ENCODE measurements at regions not wholly inside any gene's neighbourhood (a gene's known extent, or its start where the extent isn't known, plus 50 kb on each side); places are given as distances from the start of the nearest gene placed in this dataset.

- no peak overlapping the region for H3K4me3 ChIP-seq (ENCODE audit: low read length)
- DNase-seq (ENCODE audit: low read depth), result peak; percentile 67
Measured at GRCh38 chr5:175796536-175797499, 74.6 kb upstream of the CPLX2 start.

GRCh38 chr5:175797521-175798038, 73.8 kb upstream of the CPLX2 start:
- TF ChIP-seq CTCF (conservative IDR thresholded peaks at IDR 0.05; ENCODE audit: low read length), result no peak
- no peak for DNase-seq (ENCODE audit: low read depth)
- no peak overlapping the region for H3K4me3 ChIP-seq (ENCODE audit: low read length)

More at GRCh38 chr5:175796536-175797499, 74.6 kb upstream of the CPLX2 start:
- no peak for TF ChIP-seq CTCF (conservative IDR thresholded peaks at IDR 0.05; ENCODE audit: low read length)

GRCh38 chr5:175798626-175799025, 72.8 kb upstream of the CPLX2 start:
- TF ChIP-seq CTCF (conservative IDR thresholded peaks at IDR 0.05; ENCODE audit: low read length), result no peak
- DNase-seq (ENCODE audit: low read depth), result no peak
- H3K4me3 ChIP-seq (ENCODE audit: low read length), result no peak overlapping the region

- no peak for TF ChIP-seq CTCF (conservative IDR thresholded peaks at IDR 0.05; ENCODE audit: low read length)
- peak; percentile 42 for DNase-seq (ENCODE audit: low read depth)
- no peak overlapping the region for H3K4me3 ChIP-seq (ENCODE audit: low read length)
Measured at GRCh38 chr5:175800656-175801081, 70.7 kb upstream of the CPLX2 start.

GRCh38 chr5:175802361-175802760, 69.0 kb upstream of the CPLX2 start:
- no peak for TF ChIP-seq CTCF (conservative IDR thresholded peaks at IDR 0.05; ENCODE audit: low read length)
- DNase-seq (ENCODE audit: low read depth), result no peak
- no peak overlapping the region for H3K4me3 ChIP-seq (ENCODE audit: low read length)

GRCh38 chr5:175803254-175803653, 68.1 kb upstream of the CPLX2 start:
- TF ChIP-seq CTCF (conservative IDR thresholded peaks at IDR 0.05; ENCODE audit: low read length), result no peak
- no peak overlapping the region for H3K4me3 ChIP-seq (ENCODE audit: low read length)
- DNase-seq (ENCODE audit: low read depth), result no peak

All from AG10803 (cell line).